GM12878 (cell line): ENCODE measurements at regions not wholly inside any gene's neighbourhood (a gene's known extent, or its start where the extent isn't known, plus 50 kb on each side); places are given as distances from the start of the nearest gene placed in this dataset.

ENCODE experiments used
- ATAC-seq: fragments of 200-7000 bp; cut with Tn5 transposase; 3 replicates; pipeline ENCODE4 v1.9.1; 2020; ENCODE audit warnings: mild to moderate bottlenecking, moderate library complexity
- BruUV-seq: library from RNA; stranded (reverse); fragments of 400-500 nt; replicated peaks from 2 replicates; lab custom pipeline; 2021; lab: Mats Ljungman, UMichigan
- CTCF ChIA-PET: fragments of 300-600 bp; sonication (Branson Sonifier 250); formaldehyde crosslinking; extraction: SDS; loops from one replicate; lab custom pipeline; 2021; ENCODE audit warnings: inconsistent platforms; lab: Yijun Ruan, JAX
- POLR2A ChIA-PET: fragments of 350-600 bp; formaldehyde crosslinking; extraction: SDS; loops from one replicate; lab custom pipeline; 2021; ENCODE audit warnings: inconsistent platforms; lab: Charles Lee
- RAD21 ChIA-PET: fragments of 300-600 bp; sonication (Branson Sonifier 250); formaldehyde crosslinking; loops from one replicate; lab custom pipeline; 2023; ENCODE audit warnings: antibody characterized with exemption; ENCODE audit not compliant: unreplicated experiment; lab: Charles Lee
- SMC1A ChIA-PET: fragments of 300-600 bp; sonication (Branson Sonifier 250); formaldehyde crosslinking; loops from one replicate; lab custom pipeline; 2023; ENCODE audit not compliant: unreplicated experiment, uncharacterized antibody; lab: Charles Lee
- DNase-seq: peaks from one replicate; pipeline ENCODE4 v3.0.0-alpha.2; 2011; ENCODE audit warnings: low read depth, low spot score
- FAIRE-seq: peaks from 3 replicates; lab custom pipeline; 2011; peaks lifted over from hg19 to GRCh38; lab: Jason Lieb, UNC
- H2AFZ ChIP-seq: 2 replicates; pipeline ENCODE4 v1.6.0; 2011; ENCODE audit warnings: low read depth, low read length, control low read depth; ENCODE audit not compliant: control insufficient read depth
- H3K27ac ChIP-seq: 2 replicates; pipeline ENCODE4 v1.5.1; 2011; ENCODE audit warnings: control low read depth; ENCODE audit not compliant: control insufficient read depth, insufficient read depth
- H3K27me3 ChIP-seq, 2 experiments: replicated peaks in 1 of 2; 2 replicates each; pipeline versions ENCODE4 v1.6.0 to v1.6.1; 2011; ENCODE audit warnings: low read length in 1 of 2; ENCODE audit not compliant: control insufficient read depth in 2 of 2, insufficient read depth in 2 of 2
- H3K36me3 ChIP-seq, 2 experiments: 2 replicates each; pipeline ENCODE4 v1.5.1; 2011; ENCODE audit warnings: low read length in 1 of 2; ENCODE audit not compliant: control insufficient read depth in 2 of 2, insufficient read depth in 2 of 2
- H3K4me1 ChIP-seq: 2 replicates; pipeline ENCODE4 v1.6.1; 2011; ENCODE audit warnings: mild to moderate bottlenecking, low read length, moderate library complexity, mixed read lengths; ENCODE audit not compliant: control insufficient read depth, insufficient read depth
- H3K4me2 ChIP-seq: 2 replicates; pipeline ENCODE4 v1.6.0; 2011; ENCODE audit warnings: control low read depth; ENCODE audit not compliant: control insufficient read depth, insufficient read depth
- H3K4me3 ChIP-seq: fragments of 200-600 bp; sonication (generic); 2 replicates; pipeline ENCODE4 v1.5.1; 2016
- H3K79me2 ChIP-seq: 2 replicates; pipeline ENCODE4 v1.6.0; 2011; ENCODE audit warnings: low read length; ENCODE audit not compliant: control insufficient read depth, insufficient read depth
- H3K9ac ChIP-seq: 2 replicates; pipeline ENCODE4 v1.8.0; 2011; ENCODE audit warnings: low read length, control low read depth, mixed read lengths; ENCODE audit not compliant: control insufficient read depth, insufficient read depth
- H3K9me3 ChIP-seq: replicated peaks from 3 replicates; pipeline ENCODE4 v1.5.1; 2011; ENCODE audit warnings: mild to moderate bottlenecking, low read length; ENCODE audit not compliant: control insufficient read depth, insufficient read depth
- H4K20me1 ChIP-seq: 2 replicates; pipeline ENCODE4 v1.6.0; 2011; ENCODE audit not compliant: control insufficient read depth, insufficient read depth
- CBFB ChIP-seq: IDR thresholded peaks from 2 replicates; pipeline ENCODE4 v1.6.1; 2016; ENCODE audit warnings: antibody characterized with exemption, low read depth
- CBX3 ChIP-seq: fragments of 200-600 bp; sonication (generic); IDR thresholded peaks from 2 replicates; pipeline ENCODE4 v1.6.1; 2016; ENCODE audit warnings: low read depth, borderline replicate concordance
- ESRRA ChIP-seq: IDR thresholded peaks from 2 replicates; pipeline ENCODE4 v1.6.1; 2012; ENCODE audit warnings: mild to moderate bottlenecking, low read length, improper control_type of control experiment
- FOS ChIP-seq: IDR thresholded peaks from 3 replicates; pipeline ENCODE4 v1.6.1; 2011; ENCODE audit warnings: borderline replicate concordance; ENCODE audit not compliant: insufficient read length; ENCODE audit errors: extremely low read depth
- KAT2A ChIP-seq: conservative IDR thresholded peaks from 2 replicates; pipeline ENCODE4 v1.6.1; 2011; ENCODE audit warnings: low read depth, low read length; ENCODE audit not compliant: control insufficient read depth
- MYB ChIP-seq: fragments of 150-350 bp; IDR thresholded peaks from 2 replicates; pipeline ENCODE4 v1.6.1; 2014; ENCODE audit warnings: mild to moderate bottlenecking, low read depth, low read length, borderline replicate concordance
- NFYB ChIP-seq: IDR thresholded peaks from 2 replicates; pipeline ENCODE4 v1.6.1; 2011; ENCODE audit warnings: low read depth, mild to moderate bottlenecking, low read length, improper control_type of control experiment, moderate library complexity; ENCODE audit not compliant: insufficient read depth
- RAD21 ChIP-seq: IDR thresholded peaks from 2 replicates; pipeline ENCODE4 v1.6.1; 2011; ENCODE audit warnings: mild to moderate bottlenecking, low read depth, low read length, moderate library complexity; ENCODE audit not compliant: insufficient read depth
- TARDBP ChIP-seq: IDR thresholded peaks from 2 replicates; pipeline ENCODE4 v1.6.1; 2016; ENCODE audit warnings: borderline replicate concordance
- YY1 ChIP-seq: IDR thresholded peaks from 2 replicates; pipeline ENCODE4 v1.6.1; 2011; ENCODE audit warnings: low read depth, mild to moderate bottlenecking, low read length
- ZBED1 ChIP-seq: IDR thresholded peaks from 2 replicates; pipeline ENCODE4 v1.6.1; 2016; ENCODE audit warnings: borderline replicate concordance
- ZNF622 ChIP-seq: fragments of 450-650 bp; IDR thresholded peaks from 2 replicates; pipeline ENCODE4 v1.6.1; 2017; ENCODE audit warnings: mild to moderate bottlenecking, inconsistent platforms
- ZSCAN29 ChIP-seq: fragments of 450-650 bp; IDR thresholded peaks from 2 replicates; pipeline ENCODE4 v1.6.1; 2017; ENCODE audit warnings: mild to moderate bottlenecking, moderate library complexity
- WGBS: methylation state at CpG from one replicate; pipeline ENCODE4 v1.1.6; 2016; ENCODE audit warnings: low lambda C conversion rate; ENCODE audit not compliant: insufficient replicate concordance, insufficient coverage; ENCODE audit errors: missing lambda C conversion rate; 5-methylcytosine and 5-hydroxymethylcytosine counted together
- in situ Hi-C: fragments of 300-500 bp; cut with MboI; formaldehyde crosslinking; loops from 9 replicates; pipeline ENCODE4 v1.14.3; 2018; ENCODE audit warnings: mixed read lengths
- intact Hi-C: fragments of 100-400 bp; cut with micrococcal nuclease; formaldehyde crosslinking; loops from one replicate; pipeline ENCODE4 v1.14.2; 2022; ENCODE audit not compliant: unreplicated experiment
- TF ChIP-seq, protein P1 (sequence below): fragments of 150-350 bp; IDR thresholded peaks from 2 replicates; pipeline ENCODE4 v1.6.1; 2014; ENCODE audit warnings: mild to moderate bottlenecking, low read depth, low read length
- TF ChIP-seq, protein P2 (sequence below): fragments of 450-650 bp; IDR thresholded peaks from 2 replicates; pipeline ENCODE4 v1.6.1; 2018; ENCODE audit warnings: borderline replicate concordance, mild to moderate bottlenecking; ENCODE audit not compliant: partially characterized antibody
- TF ChIP-seq, protein P3 (sequence below): IDR thresholded peaks from 2 replicates; pipeline ENCODE4 v1.6.1; 2011; ENCODE audit warnings: mild to moderate bottlenecking, low read depth, low read length, moderate library complexity; ENCODE audit not compliant: insufficient replicate concordance
- TF ChIP-seq, protein P4 (sequence below): IDR thresholded peaks from 2 replicates; pipeline ENCODE4 v1.6.1; 2012; ENCODE audit warnings: low read depth, low read length, improper control_type of control experiment
- TF ChIP-seq, protein P5 (sequence below): fragments of 450-650 bp; IDR thresholded peaks from 2 replicates; pipeline ENCODE4 v1.6.1; 2016; ENCODE audit warnings: mild to moderate bottlenecking

DNA sequence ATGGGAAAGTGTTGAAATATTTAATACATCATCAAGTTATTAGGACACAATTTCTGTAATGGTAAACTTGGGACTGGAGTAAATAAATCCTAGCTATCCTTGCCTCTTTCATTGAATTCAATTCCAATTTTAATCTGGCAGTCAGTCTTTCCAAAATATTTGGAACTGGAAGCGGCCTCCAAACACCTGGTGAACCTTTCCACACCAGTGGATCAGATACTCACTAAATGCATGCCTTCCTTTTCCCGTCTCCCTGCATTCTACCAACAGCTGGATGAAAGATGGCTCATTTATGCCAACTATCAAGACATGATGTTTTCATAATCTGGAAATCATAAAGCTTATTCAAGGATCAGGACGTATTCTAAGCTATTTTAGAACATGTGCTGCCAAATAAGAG is 488.2 kb upstream of the SPHKAP start (continued):
- TF ChIP-seq, protein P1, sequence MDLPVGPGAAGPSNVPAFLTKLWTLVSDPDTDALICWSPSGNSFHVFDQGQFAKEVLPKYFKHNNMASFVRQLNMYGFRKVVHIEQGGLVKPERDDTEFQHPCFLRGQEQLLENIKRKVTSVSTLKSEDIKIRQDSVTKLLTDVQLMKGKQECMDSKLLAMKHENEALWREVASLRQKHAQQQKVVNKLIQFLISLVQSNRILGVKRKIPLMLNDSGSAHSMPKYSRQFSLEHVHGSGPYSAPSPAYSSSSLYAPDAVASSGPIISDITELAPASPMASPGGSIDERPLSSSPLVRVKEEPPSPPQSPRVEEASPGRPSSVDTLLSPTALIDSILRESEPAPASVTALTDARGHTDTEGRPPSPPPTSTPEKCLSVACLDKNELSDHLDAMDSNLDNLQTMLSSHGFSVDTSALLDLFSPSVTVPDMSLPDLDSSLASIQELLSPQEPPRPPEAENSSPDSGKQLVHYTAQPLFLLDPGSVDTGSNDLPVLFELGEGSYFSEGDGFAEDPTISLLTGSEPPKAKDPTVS = no peak
- TF ChIP-seq NFYB (no peak), TARDBP (no peak)

DNA sequence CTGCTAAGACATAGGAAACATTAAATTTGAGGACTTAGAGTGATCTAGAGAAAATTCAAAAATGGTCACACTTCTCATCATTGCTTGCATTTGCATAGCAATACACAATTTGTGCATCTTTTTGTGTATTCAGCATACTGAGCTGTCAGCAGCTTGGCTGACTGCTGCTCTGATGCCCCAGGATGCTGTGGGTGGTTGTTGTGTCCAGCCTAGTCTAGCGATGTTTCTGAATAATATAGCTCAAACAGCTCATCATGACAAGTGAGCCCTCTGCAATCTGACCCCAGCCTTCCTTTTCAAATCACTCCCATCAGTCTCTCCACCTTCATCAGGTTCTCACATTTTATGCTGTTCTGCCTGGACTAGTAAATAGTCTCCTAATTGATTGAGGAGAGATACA is 483.7 kb upstream of the SPHKAP start:
- ChIA-PET SMC1A (no interaction called here), RAD21 (no interaction called here), CTCF (no interaction called here), POLR2A (no interaction called here)
- Histone ChIP-seq H3K9ac (no peak overlapping the region), H3K4me3 (no peak overlapping the region), H3K9me3 (no peaks in the 10 kb centered on the region), H3K4me1 (no peaks in the 10 kb centered on the region), H3K79me2 (no peaks in the 10 kb centered on the region), H3K27me3 (no peaks in the 10 kb centered on the region), H3K27ac (no peak overlapping the region), H4K20me1 (no peaks in the 10 kb centered on the region), H3K36me3 (no peaks in the 10 kb centered on the region), H2AFZ (no peak overlapping the region), H3K4me2 (no peak overlapping the region)
- FAIRE-seq (no peak), DNase-seq (no peak), ATAC-seq (no peak)
- in situ Hi-C loops = loop anchor here (25.0 kb wide), 1 partner anchor 728 kb away; no protein-coding TSS in a partner anchor
- BruUV-seq = no TSS peak
- intact Hi-C loops = no loop called here
- WGBS = 35% methylated on average over 1 of the region's 1 CpG
- TF ChIP-seq ZNF622 (no peak), CBX3 (no peak), KAT2A (no peak), RAD21 (no peak), YY1 (no peak), CBFB (no peak), FOS (no peak), ESRRA (no peak), MYB (no peak), ZSCAN29 (no peak), ZBED1 (no peak)
- TF ChIP-seq, protein P2, sequence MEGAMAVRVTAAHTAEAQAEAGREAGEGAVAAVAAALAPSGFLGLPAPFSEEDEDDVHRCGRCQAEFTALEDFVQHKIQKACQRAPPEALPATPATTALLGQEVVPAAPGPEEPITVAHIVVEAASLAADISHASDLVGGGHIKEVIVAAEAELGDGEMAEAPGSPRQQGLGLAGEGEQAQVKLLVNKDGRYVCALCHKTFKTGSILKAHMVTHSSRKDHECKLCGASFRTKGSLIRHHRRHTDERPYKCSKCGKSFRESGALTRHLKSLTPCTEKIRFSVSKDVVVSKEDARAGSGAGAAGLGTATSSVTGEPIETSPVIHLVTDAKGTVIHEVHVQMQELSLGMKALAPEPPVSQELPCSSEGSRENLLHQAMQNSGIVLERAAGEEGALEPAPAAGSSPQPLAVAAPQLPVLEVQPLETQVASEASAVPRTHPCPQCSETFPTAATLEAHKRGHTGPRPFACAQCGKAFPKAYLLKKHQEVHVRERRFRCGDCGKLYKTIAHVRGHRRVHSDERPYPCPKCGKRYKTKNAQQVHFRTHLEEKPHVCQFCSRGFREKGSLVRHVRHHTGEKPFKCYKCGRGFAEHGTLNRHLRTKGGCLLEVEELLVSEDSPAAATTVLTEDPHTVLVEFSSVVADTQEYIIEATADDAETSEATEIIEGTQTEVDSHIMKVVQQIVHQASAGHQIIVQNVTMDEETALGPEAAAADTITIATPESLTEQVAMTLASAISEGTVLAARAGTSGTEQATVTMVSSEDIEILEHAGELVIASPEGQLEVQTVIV = no peak
- TF ChIP-seq, protein P3, sequence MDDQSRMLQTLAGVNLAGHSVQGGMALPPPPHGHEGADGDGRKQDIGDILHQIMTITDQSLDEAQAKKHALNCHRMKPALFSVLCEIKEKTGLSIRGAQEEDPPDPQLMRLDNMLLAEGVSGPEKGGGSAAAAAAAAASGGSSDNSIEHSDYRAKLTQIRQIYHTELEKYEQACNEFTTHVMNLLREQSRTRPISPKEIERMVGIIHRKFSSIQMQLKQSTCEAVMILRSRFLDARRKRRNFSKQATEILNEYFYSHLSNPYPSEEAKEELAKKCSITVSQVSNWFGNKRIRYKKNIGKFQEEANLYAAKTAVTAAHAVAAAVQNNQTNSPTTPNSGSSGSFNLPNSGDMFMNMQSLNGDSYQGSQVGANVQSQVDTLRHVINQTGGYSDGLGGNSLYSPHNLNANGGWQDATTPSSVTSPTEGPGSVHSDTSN = no peak
- TF ChIP-seq, protein P4, sequence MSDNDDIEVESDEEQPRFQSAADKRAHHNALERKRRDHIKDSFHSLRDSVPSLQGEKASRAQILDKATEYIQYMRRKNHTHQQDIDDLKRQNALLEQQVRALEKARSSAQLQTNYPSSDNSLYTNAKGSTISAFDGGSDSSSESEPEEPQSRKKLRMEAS = no peak
- TF ChIP-seq, protein P5, sequence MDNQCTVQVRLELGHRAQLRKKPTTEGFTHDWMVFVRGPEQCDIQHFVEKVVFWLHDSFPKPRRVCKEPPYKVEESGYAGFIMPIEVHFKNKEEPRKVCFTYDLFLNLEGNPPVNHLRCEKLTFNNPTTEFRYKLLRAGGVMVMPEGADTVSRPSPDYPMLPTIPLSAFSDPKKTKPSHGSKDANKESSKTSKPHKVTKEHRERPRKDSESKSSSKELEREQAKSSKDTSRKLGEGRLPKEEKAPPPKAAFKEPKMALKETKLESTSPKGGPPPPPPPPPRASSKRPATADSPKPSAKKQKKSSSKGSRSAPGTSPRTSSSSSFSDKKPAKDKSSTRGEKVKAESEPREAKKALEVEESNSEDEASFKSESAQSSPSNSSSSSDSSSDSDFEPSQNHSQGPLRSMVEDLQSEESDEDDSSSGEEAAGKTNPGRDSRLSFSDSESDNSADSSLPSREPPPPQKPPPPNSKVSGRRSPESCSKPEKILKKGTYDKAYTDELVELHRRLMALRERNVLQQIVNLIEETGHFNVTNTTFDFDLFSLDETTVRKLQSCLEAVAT = no peak
